GM12874 (cell line): ENCODE measurements at regions not wholly inside any gene's neighbourhood (a gene's known extent, or its start where the extent isn't known, plus 50 kb on each side); places are given as distances from the start of the nearest gene placed in this dataset.

ENCODE experiments used
- CTCF ChIP-seq: IDR thresholded peaks from 2 replicates; pipeline ENCODE4 v1.5.1; 2011; ENCODE audit warnings: low read depth, mild to moderate bottlenecking, control low read depth, low read length, moderate library complexity; ENCODE audit not compliant: insufficient read depth

- TF ChIP-seq CTCF, result no peak
These were observed 528.4 kb downstream of the TBC1D22A start for GRCh38 chr22:47290706-47291430.

DNA sequence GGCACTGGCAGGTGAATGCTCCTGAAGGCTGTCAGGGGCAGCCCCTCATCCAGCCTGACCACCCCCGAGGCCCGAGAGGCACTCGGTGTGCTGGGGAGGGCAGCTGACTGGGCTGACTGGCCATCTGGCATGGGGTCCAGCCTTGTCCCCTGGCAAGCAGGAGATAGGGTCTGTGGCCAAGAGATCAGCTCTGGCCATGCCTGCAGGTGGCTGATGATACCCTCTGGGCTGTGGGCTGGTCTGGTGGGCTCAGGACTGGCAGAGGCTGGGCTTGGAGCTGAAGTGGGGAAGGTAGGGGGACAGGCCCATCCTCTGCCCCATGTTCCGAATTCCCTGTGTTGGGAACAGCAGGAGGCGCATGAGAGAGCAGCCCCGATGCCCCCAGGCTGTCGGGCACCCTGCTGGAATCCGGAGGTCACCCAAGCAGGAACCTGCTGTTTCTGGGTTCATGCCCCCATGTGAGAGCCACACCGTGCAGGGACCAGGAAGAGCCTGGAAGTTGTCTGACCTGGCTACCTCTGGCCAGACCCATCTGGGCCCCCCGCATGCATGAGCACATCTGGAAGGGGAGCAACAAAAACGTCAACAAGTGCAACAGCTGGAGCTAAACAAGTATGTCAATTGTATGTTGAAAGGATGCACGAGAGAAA lies 527.0 kb downstream of the TBC1D22A start:
- TF ChIP-seq CTCF, result no peak

- TF ChIP-seq CTCF, result no peak
These were observed 526.2 kb downstream of the TBC1D22A start for GRCh38 chr22:47288680-47289079.

DNA sequence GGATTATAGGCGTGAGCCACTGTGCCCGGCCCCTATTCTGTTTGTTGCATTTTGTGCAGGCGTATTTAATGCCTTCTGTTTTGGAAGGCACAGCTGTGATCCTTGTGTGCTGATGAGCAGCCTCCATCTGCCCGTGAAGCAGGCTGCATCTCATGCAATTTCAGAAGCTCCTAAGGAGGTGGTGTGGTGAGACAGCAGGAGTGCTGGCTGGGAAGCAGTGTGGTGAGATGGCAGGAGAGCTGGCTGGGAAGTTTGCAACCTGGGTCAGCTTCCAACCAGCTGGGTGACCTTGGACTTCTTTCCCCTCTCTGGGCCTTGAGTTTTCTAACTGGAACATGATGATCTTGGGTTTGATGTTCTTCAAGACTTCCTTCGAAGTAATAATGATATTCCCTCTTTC lies 525.1 kb downstream of the TBC1D22A start:
- no peak for TF ChIP-seq CTCF

GRCh38 chr22:47286590-47286989 lies 524.1 kb downstream of the TBC1D22A start:
- TF ChIP-seq CTCF, result no peak

DNA sequence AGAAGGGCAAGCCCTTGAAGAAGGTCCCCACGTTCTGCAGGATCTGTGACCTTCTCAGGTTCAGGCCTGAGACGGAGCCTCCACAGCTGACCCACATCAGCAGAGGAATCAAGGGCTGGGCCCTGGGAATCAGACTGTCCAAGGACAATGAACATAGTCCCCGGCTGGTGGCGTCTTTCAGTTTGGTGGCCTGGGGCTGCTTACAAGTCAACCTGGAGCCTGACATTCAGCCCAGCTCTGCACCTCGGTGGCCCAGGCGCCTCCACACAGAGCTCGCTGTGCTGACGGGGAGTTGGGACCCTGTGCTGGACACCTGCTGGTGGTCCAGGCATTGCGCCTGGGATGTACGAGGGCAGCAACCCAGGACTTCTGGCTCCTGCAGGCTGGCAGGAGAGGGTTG lies 523.5 kb downstream of the TBC1D22A start:
- no peak for TF ChIP-seq CTCF

GRCh38 chr22:47284822-47285221 lies 522.4 kb downstream of the TBC1D22A start:
- no peak for TF ChIP-seq CTCF
